GM19043 (cell line): ENCODE measurements at regions not wholly inside any gene's neighbourhood (a gene's known extent, or its start where the extent isn't known, plus 50 kb on each side); places are given as distances from the start of the nearest gene placed in this dataset.
"Not testable (repeated sequence)": the region's sequence is repeated elsewhere in the genome, so short reads cannot be mapped to it uniquely, and the experiment has no call there.

Experiments
- ATAC-seq: cut with Tn5 transposase; IDR thresholded peaks from one replicate; pipeline ENCODE4 v1.9.1; 2021; ENCODE audit warnings: low read depth; ENCODE audit not compliant: unreplicated experiment

GRCh38 chrX:7640392-7640791 lies 202.6 kb upstream of the VCX start:
- no peak for ATAC-seq

- ATAC-seq, result no peak
These were observed 204.8 kb upstream of the VCX start for GRCh38 chrX:7638078-7638710.

- ATAC-seq, result no peak
These were observed 205.9 kb upstream of the VCX start for GRCh38 chrX:7637066-7637465.

GRCh38 chrX:7635604-7636003 lies 207.4 kb upstream of the VCX start:
- ATAC-seq, result no peak

GRCh38 chrX:7620560-7620959 lies 222.4 kb upstream of the VCX start:
- no peak for ATAC-seq

GRCh38 chrX:7617994-7618393 lies 225.0 kb upstream of the VCX start:
- no peak for ATAC-seq

- ATAC-seq, result no peak
These were observed 228.4 kb upstream of the VCX start for GRCh38 chrX:7614616-7615015.

GRCh38 chrX:7608625-7609024 lies 234.3 kb upstream of the VCX start:
- ATAC-seq, result not testable (repeated sequence)

- no peak for ATAC-seq
These were observed 236.8 kb upstream of the VCX start for GRCh38 chrX:7606039-7606652.

- no peak for ATAC-seq
These were observed 239.6 kb upstream of the VCX start for GRCh38 chrX:7603387-7603786.

GRCh38 chrX:7596822-7597221 lies 246.1 kb upstream of the VCX start:
- no peak for ATAC-seq

GRCh38 chrX:7593370-7593769 lies 249.6 kb upstream of the VCX start:
- ATAC-seq, result not testable (repeated sequence)

GRCh38 chrX:7586126-7586525 lies 256.8 kb upstream of the VCX start:
- ATAC-seq, result no peak

- ATAC-seq, result no peak
These were observed 260.8 kb upstream of the VCX start for GRCh38 chrX:7582191-7582590.

GRCh38 chrX:7580127-7580526 lies 262.8 kb upstream of the VCX start:
- ATAC-seq, result no peak

- no peak for ATAC-seq
These were observed 268.6 kb upstream of the VCX start for GRCh38 chrX:7574325-7574724.

GRCh38 chrX:7570432-7571029 lies 272.4 kb upstream of the VCX start:
- ATAC-seq, result no peak

- no peak for ATAC-seq
These were observed 274.4 kb upstream of the VCX start for GRCh38 chrX:7568597-7568996.

- no peak for ATAC-seq
These were observed 274.8 kb upstream of the VCX start for GRCh38 chrX:7568130-7568529.

- ATAC-seq, result no peak
These were observed 290.2 kb upstream of the VCX start for GRCh38 chrX:7552760-7553159.

- ATAC-seq, result no peak
These were observed 296.4 kb upstream of the VCX start for GRCh38 chrX:7546551-7547080.

- ATAC-seq, result no peak
These were observed 297.4 kb upstream of the VCX start for GRCh38 chrX:7545564-7545963.
